Stimulated activated naive CD8-positive, alpha-beta T cell treated with anti-CD3 and anti-CD28 coated beads, Interleukin-15, Interleukin-2, amounts not matched to agents 100 ng/mL and 50 ng/mL, for 24 hours (primary cell): ENCODE measurements at regions not wholly inside any gene's neighbourhood (a gene's known extent, or its start where the extent isn't known, plus 50 kb on each side); places are given as distances from the start of the nearest gene placed in this dataset.
"Not testable (repeated sequence)": the region's sequence is repeated elsewhere in the genome, so short reads cannot be mapped to it uniquely, and the experiment has no call there.

ENCODE experiments used
- H3K27ac Mint-ChIP-seq: one replicate; pipeline ENCODE4 v1.8.0; 2021; ENCODE audit warnings: mild to moderate bottlenecking, mixed read lengths
- H3K27me3 Mint-ChIP-seq: one replicate; pipeline ENCODE4 v1.8.0; 2021; ENCODE audit warnings: mixed read lengths
- H3K36me3 Mint-ChIP-seq: one replicate; pipeline ENCODE4 v1.8.0; 2021; ENCODE audit warnings: low read depth, mixed read lengths
- H3K4me1 Mint-ChIP-seq: one replicate; pipeline ENCODE4 v1.8.0; 2021; ENCODE audit warnings: low read depth, mixed read lengths
- H3K4me3 Mint-ChIP-seq: one replicate; pipeline ENCODE4 v1.8.0; 2021; ENCODE audit warnings: mild to moderate bottlenecking, mixed read lengths
- H3K9me3 Mint-ChIP-seq: one replicate; pipeline ENCODE4 v1.8.0; 2021; ENCODE audit warnings: mixed read lengths

DNA sequence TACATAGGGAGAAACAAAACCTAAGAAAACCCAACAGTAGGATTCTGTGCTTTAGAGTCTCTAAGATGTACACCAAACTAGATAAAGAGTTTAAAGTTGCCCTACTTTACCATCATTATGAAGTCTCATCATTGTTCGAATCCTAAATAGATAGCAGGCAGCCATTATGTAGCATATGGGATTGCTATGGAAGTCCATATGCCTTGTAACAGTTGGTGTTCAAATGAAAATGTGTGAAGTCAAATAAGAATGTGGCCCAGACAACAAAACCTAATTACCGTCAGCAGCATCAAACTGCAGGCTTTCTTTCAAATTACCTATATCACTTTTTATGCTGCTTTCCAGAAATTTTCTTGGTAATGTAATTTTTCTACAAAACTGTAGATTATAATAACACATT is 1380.1 kb downstream of the GRIK2 start:
- Mint-ChIP-seq H3K27me3 (no peaks in the 10 kb centered on the region), H3K4me3 (no peak overlapping the region), H3K9me3 (peaks cover 11% of the 10 kb centered on the region), H3K27ac (no peak overlapping the region), H3K4me1 (no peaks in the 10 kb centered on the region), H3K36me3 (no peaks in the 10 kb centered on the region)

DNA sequence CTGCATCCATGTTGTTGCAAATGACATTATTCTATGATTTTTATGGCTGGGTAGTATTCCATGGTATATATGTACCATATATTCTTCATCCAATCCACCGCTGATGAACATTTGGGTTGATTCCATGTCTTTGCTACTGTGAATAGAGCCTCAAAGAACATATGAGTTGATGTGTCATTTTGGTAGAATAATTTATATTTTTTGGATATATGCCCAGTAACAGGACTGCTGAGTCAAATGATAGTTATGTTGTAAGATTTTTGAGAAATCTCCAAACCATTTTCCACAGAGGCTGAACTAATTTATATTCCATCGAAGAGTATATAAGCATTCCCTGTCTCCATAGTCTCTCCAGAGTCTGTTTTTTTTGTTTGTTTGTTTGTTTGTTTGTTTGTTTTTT is 1373.5 kb downstream of the GRIK2 start:
- H3K4me1 Mint-ChIP-seq = no peaks in the 10 kb centered on the region
- no peak overlapping the region for H3K27ac Mint-ChIP-seq
- no peaks in the 10 kb centered on the region for H3K36me3 Mint-ChIP-seq
- H3K27me3 Mint-ChIP-seq = no peaks in the 10 kb centered on the region
- no peak overlapping the region for H3K4me3 Mint-ChIP-seq
- peaks cover 15% of the 10 kb centered on the region for H3K9me3 Mint-ChIP-seq

- Mint-ChIP-seq H3K4me3 (no peak overlapping the region), H3K27me3 (no peaks in the 10 kb centered on the region), H3K36me3 (no peaks in the 10 kb centered on the region), H3K27ac (no peak overlapping the region), H3K9me3 (peaks cover 9% of the 10 kb centered on the region), H3K4me1 (no peaks in the 10 kb centered on the region)
These were observed 1370.8 kb downstream of the GRIK2 start for GRCh38 chr6:102764317-102764716.

GRCh38 chr6:102763891-102764290 is 1370.4 kb downstream of the GRIK2 start:
- Mint-ChIP-seq H3K27me3 (no peaks in the 10 kb centered on the region), H3K36me3 (no peaks in the 10 kb centered on the region), H3K4me1 (no peaks in the 10 kb centered on the region), H3K27ac (no peak overlapping the region), H3K4me3 (no peak overlapping the region), H3K9me3 (peaks cover 9% of the 10 kb centered on the region)

DNA sequence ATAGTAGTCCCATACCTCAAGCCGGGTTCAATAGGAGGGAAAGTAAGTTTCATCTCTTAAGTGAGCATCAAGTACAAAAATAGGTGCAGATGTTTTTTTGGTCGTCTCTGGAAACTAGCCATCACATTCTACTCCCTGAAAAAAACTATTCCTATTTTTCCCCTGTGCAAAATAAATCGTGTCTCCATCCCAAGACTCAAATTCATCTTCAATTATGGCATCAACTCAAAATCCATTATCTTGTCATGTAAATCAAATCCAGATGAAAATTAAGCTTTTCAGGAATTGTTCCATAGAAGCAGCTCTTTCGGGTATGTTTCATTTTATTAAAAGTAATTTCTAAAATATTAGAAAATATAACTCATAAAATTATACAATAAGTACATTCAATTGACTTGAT is 1368.4 kb downstream of the GRIK2 start:
- no peak overlapping the region for H3K27ac Mint-ChIP-seq
- no peaks in the 10 kb centered on the region for H3K36me3 Mint-ChIP-seq
- no peaks in the 10 kb centered on the region for H3K27me3 Mint-ChIP-seq
- peaks cover 4% of the 10 kb centered on the region for H3K9me3 Mint-ChIP-seq
- H3K4me3 Mint-ChIP-seq = no peak overlapping the region
- H3K4me1 Mint-ChIP-seq = no peaks in the 10 kb centered on the region

DNA sequence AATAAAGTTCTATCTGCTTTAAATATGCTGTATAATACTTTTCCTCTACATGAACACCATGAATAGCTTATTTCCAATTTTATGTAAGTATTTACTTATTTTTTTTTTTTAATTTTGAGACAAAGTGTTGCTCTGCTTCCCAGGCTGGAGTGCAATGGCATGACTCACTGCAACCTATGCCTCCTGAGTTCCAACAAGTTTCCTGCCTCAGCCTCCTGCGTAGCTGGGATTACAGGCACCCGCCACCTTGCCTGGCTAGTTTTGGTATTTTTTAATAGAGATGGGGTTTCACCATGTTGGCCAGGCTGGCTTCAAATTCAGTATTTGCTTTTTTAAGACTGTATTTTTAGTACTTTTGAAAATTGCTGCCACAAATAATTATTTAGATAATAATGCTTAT is 1365.9 kb downstream of the GRIK2 start:
- no peak overlapping the region for H3K27ac Mint-ChIP-seq
- no peaks in the 10 kb centered on the region for H3K36me3 Mint-ChIP-seq
- H3K4me1 Mint-ChIP-seq = no peaks in the 10 kb centered on the region
- no peak overlapping the region for H3K4me3 Mint-ChIP-seq
- H3K27me3 Mint-ChIP-seq = no peaks in the 10 kb centered on the region
- H3K9me3 Mint-ChIP-seq = no peaks in the 10 kb centered on the region

DNA sequence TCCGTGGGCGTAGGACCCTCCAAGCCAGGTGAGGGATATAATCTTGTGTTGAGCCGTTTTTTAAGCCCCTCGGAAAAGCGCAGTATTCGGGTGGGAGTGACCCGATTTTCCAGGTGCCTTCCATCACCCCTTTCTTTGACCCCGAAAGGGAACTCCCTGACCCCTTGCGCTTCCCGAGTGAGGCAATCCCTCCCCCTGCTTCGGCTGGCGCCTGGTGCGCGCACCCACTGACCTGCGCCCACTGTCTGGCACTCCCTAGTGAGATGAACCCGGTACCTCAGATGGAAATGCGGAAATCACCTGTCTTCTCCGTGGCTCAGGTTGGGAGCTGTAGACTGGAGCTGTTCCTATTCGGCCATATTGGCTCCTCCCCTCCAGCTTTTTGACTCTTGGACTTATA is 1365.0 kb downstream of the GRIK2 start:
- not testable (repeated sequence) for H3K9me3 Mint-ChIP-seq, H3K27ac Mint-ChIP-seq, H3K36me3 Mint-ChIP-seq, H3K4me1 Mint-ChIP-seq, H3K27me3 Mint-ChIP-seq, H3K4me3 Mint-ChIP-seq

DNA sequence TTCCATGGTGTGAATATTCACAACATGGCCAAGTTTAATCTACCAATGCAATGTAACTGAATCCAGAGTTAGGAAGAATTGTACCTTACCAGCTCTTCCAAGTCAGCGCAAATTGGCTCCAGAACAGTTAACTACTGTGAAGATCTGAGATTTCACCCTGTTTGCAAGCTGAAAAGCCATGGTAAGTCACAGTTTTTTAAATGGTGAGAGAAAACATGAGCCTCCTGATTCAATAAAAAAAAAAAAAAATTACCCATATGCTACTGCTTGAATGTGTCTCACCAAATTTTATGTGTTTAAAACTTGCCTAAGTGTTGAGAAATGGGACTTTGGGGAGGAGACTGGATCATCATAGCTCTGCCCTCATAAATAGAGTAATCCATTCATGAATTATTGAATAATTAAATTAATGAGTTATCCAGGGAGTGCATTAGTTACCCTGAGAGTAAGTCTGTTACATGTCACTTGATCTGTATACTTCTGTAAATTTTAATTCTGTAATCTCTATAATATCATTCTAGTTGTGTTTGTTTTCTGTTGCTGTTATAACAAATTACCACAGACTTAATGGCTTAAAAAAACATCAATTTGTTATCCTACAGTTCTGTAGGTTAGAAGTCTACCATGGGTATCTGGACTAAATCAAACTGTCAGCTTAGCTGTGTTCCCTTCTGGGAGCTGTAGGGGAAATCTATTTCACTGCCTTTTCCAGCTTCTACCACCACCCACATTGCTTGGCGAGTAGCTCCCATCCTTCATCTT is 1355.9 kb downstream of the GRIK2 start:
- Mint-ChIP-seq H3K4me3 (no peak overlapping the region), H3K27me3 (no peaks in the 10 kb centered on the region), H3K9me3 (peaks cover 4% of the 10 kb centered on the region), H3K4me1 (no peaks in the 10 kb centered on the region), H3K27ac (no peak overlapping the region), H3K36me3 (no peaks in the 10 kb centered on the region)

- Mint-ChIP-seq H3K27ac (no peak overlapping the region), H3K4me1 (no peaks in the 10 kb centered on the region), H3K27me3 (no peaks in the 10 kb centered on the region), H3K36me3 (no peaks in the 10 kb centered on the region), H3K9me3 (peaks cover 4% of the 10 kb centered on the region), H3K4me3 (no peak overlapping the region)
These were observed 1353.4 kb downstream of the GRIK2 start for GRCh38 chr6:102746941-102747340.

- Mint-ChIP-seq H3K27me3 (no peaks in the 10 kb centered on the region), H3K9me3 (peaks cover 3% of the 10 kb centered on the region), H3K36me3 (no peaks in the 10 kb centered on the region), H3K27ac (no peak overlapping the region), H3K4me1 (no peaks in the 10 kb centered on the region), H3K4me3 (no peak overlapping the region)
These were observed 1349.3 kb downstream of the GRIK2 start for GRCh38 chr6:102742754-102743356.

GRCh38 chr6:102742028-102742427 is 1348.5 kb downstream of the GRIK2 start:
- Mint-ChIP-seq H3K9me3 (peaks cover 3% of the 10 kb centered on the region), H3K27ac (no peak overlapping the region), H3K4me1 (no peaks in the 10 kb centered on the region), H3K4me3 (no peak overlapping the region), H3K36me3 (no peaks in the 10 kb centered on the region), H3K27me3 (no peaks in the 10 kb centered on the region)

DNA sequence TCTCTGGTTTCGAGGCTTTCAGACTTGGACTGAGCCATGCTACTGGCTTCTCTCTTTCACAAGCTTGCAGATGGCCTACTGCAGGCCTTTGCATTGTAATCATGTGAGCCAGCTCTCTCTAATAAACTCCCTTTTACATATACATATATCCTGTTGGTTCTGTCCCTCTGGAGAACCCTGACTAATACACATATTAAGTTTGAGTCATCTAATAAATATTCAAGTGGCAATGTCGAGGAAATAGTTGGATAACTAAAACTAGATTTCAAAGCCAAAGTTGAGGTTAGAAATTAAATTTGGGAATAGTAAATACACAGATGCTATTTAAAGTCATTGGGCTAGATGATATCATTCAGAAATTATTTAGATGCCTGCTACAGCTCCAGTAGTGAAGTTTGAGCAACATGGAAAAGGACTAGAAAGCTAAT is 1343.4 kb downstream of the GRIK2 start:
- H3K27ac Mint-ChIP-seq = no peak overlapping the region
- no peak overlapping the region for H3K4me3 Mint-ChIP-seq
- no peaks in the 10 kb centered on the region for H3K36me3 Mint-ChIP-seq
- H3K27me3 Mint-ChIP-seq = no peaks in the 10 kb centered on the region
- H3K9me3 Mint-ChIP-seq = peaks cover 3% of the 10 kb centered on the region
- no peaks in the 10 kb centered on the region for H3K4me1 Mint-ChIP-seq

DNA sequence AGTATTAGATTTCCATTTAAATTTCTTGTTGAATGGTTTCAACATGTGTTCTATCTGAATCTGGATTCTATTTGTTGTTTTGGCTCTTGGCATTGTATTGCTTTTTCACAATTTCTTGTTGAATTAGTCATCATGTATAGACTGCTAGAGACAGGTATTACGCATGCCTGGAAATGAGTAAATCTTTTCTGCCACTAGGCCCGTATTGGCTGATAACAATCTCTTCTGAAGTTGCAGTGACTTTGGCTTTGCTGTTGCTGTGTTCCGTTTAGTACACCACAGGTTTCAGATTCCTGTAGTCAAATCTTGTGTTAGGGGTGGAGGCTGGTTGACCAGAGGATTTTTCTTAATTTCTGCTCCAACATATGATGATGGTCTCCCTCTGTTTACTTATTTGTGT is 1339.4 kb downstream of the GRIK2 start:
- no peak overlapping the region for H3K27ac Mint-ChIP-seq
- no peaks in the 10 kb centered on the region for H3K4me1 Mint-ChIP-seq
- no peak overlapping the region for H3K4me3 Mint-ChIP-seq
- no peaks in the 10 kb centered on the region for H3K36me3 Mint-ChIP-seq
- H3K27me3 Mint-ChIP-seq = no peaks in the 10 kb centered on the region
- no peaks in the 10 kb centered on the region for H3K9me3 Mint-ChIP-seq

DNA sequence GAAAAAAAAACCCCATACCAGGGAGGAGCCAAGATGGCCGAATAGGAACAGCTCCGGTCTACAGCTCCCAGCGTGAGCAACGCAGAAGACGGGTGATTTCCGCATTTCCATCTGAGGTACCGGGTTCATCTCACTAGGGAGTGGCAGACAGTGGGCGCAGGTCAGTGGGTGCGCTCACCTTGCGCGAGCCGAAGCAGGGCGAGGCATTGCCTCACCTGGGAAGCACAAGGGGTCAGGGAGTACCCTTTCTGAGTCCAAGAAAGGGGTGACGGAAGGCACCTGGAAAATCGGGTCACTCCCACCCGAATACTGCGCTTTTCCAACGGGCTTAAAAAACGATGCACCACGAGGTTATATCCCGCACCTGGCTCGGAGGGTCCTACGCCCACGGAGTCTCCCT is 1328.6 kb downstream of the GRIK2 start:
- not testable (repeated sequence) for H3K27ac Mint-ChIP-seq, H3K4me3 Mint-ChIP-seq, H3K36me3 Mint-ChIP-seq, H3K9me3 Mint-ChIP-seq, H3K4me1 Mint-ChIP-seq, H3K27me3 Mint-ChIP-seq

GRCh38 chr6:102717737-102718456 is 1324.4 kb downstream of the GRIK2 start:
- H3K27me3 Mint-ChIP-seq = no peaks in the 10 kb centered on the region
- peaks cover 3% of the 10 kb centered on the region for H3K9me3 Mint-ChIP-seq
- no peak overlapping the region for H3K4me3 Mint-ChIP-seq
- H3K36me3 Mint-ChIP-seq = no peaks in the 10 kb centered on the region
- no peaks in the 10 kb centered on the region for H3K4me1 Mint-ChIP-seq
- H3K27ac Mint-ChIP-seq = no peak overlapping the region
